Upper lobe of left lung (tissue), 6 donors: ENCODE measurements at regions not wholly inside any gene's neighbourhood (a gene's known extent, or its start where the extent isn't known, plus 50 kb on each side); places are given as distances from the start of the nearest gene placed in this dataset.

Experiments used
- ATAC-seq, 2 donors: fragments of 200-7000 bp; cut with Tn5 transposase; one replicate each; pipeline ENCODE4 v1.9.1; 2022; ENCODE audit warnings: mild to moderate bottlenecking in 2 of 2, moderate library complexity in 2 of 2; ENCODE audit not compliant: low FRiP score in 2 of 2
- DNase-seq, 2 donors: peaks; one replicate each; pipeline ENCODE4 v3.0.0-alpha.2; 2019 to 2020
- H3K27ac ChIP-seq, 4 donors: fragments of 200-600 bp; sonication (generic); one replicate each; pipeline ENCODE4 v1.5.1; 2016 to 2019
- H3K27me3 ChIP-seq, 4 donors: fragments of 200-600 bp; sonication (generic); one replicate each; pipeline ENCODE4 v1.5.1; 2017 to 2019
- H3K36me3 ChIP-seq, 4 donors: fragments of 200-600 bp; sonication (generic); one replicate each; pipeline ENCODE4 v1.5.1; 2016 to 2019
- H3K4me1 ChIP-seq, 4 donors: fragments of 200-600 bp; sonication (generic); one replicate each; pipeline ENCODE4 v1.5.1; 2018 to 2019
- H3K4me3 ChIP-seq, 4 donors: fragments of 200-600 bp; sonication (generic); one replicate each; pipeline ENCODE4 v1.5.1; 2017 to 2019; ENCODE audit warnings: mild to moderate bottlenecking in 2 of 4, moderate library complexity in 1 of 4
- H3K9me3 ChIP-seq, 4 donors: fragments of 200-600 bp; sonication (generic); one replicate each; pipeline ENCODE4 v1.5.1; 2018 to 2019
- EP300 ChIP-seq, 4 donors: sonication (generic); formaldehyde crosslinking; IDR thresholded peaks; one replicate each; pipeline ENCODE4 v1.5.1; 2017; ENCODE audit warnings: antibody characterized with exemption in 4 of 4, control low read depth in 2 of 4
- POLR2A ChIP-seq, 4 donors: fragments of 450-650 bp; IDR thresholded peaks; one replicate each; pipeline ENCODE4 v1.5.1; 2016 to 2017; ENCODE audit warnings: antibody characterized with exemption in 4 of 4, mild to moderate bottlenecking in 2 of 4
- POLR2AphosphoS5 ChIP-seq, 2 donors: sonication (generic); formaldehyde crosslinking; IDR thresholded peaks; one replicate each; pipeline ENCODE4 v1.5.1; 2017; ENCODE audit warnings: antibody characterized with exemption in 2 of 2
- WGBS, 2 donors: methylation state at CpG; one replicate each; pipeline ENCODE4 v1.1.5; 2017 to 2018; 5-methylcytosine and 5-hydroxymethylcytosine counted together
- TF ChIP-seq, protein P1 (sequence below), 6 experiments: fragments of 450-650 bp in 4 of 6; fragments of 200-600 bp in 2 of 6; sonication (generic) in 2 of 6; IDR thresholded peaks; one replicate each; pipeline ENCODE4 v1.5.1; 2016 to 2019; ENCODE audit warnings: antibody characterized with exemption in 6 of 6
- donor health status: DM: no; HTN: no; CAD: no; lungs with moderate emphysema.
- donor health status: DM: no; HTN: yes; CAD: no; lungs with severe emphysema.

- no peak overlapping the region for H3K27ac ChIP-seq
- H3K9me3 ChIP-seq, result peaks cover 0 to 3% (median 0%) of the 10 kb centered on the region in 4 donors
- no peaks in the 10 kb centered on the region for H3K27me3 ChIP-seq
- H3K4me1 ChIP-seq, result no peaks in the 10 kb centered on the region
- H3K4me3 ChIP-seq, result no peak overlapping the region
- H3K36me3 ChIP-seq, result no peaks in the 10 kb centered on the region
- DNase-seq (no peak), ATAC-seq (no peak)
- TF ChIP-seq, protein P1, sequence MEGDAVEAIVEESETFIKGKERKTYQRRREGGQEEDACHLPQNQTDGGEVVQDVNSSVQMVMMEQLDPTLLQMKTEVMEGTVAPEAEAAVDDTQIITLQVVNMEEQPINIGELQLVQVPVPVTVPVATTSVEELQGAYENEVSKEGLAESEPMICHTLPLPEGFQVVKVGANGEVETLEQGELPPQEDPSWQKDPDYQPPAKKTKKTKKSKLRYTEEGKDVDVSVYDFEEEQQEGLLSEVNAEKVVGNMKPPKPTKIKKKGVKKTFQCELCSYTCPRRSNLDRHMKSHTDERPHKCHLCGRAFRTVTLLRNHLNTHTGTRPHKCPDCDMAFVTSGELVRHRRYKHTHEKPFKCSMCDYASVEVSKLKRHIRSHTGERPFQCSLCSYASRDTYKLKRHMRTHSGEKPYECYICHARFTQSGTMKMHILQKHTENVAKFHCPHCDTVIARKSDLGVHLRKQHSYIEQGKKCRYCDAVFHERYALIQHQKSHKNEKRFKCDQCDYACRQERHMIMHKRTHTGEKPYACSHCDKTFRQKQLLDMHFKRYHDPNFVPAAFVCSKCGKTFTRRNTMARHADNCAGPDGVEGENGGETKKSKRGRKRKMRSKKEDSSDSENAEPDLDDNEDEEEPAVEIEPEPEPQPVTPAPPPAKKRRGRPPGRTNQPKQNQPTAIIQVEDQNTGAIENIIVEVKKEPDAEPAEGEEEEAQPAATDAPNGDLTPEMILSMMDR (IDR thresholded peaks at IDR 0.05), result no peak
- TF ChIP-seq POLR2A (IDR thresholded peaks at IDR 0.05) (no peak), EP300 (IDR thresholded peaks at IDR 0.05) (no peak), POLR2AphosphoS5 (IDR thresholded peaks at IDR 0.05) (no peak)
- 74 to 77% methylated on average over 3 of the region's 3 CpGs for WGBS, 2 donors
Measured at GRCh38 chr6:103874575-103874974, 985.1 kb downstream of the HACE1 start.

- no peaks in the 10 kb centered on the region for H3K27me3 ChIP-seq
- ATAC-seq (no peak), DNase-seq (no peak)
- H3K4me1 ChIP-seq, result no peaks in the 10 kb centered on the region
- TF ChIP-seq POLR2A (IDR thresholded peaks at IDR 0.05) (no peak), POLR2AphosphoS5 (IDR thresholded peaks at IDR 0.05) (no peak), EP300 (IDR thresholded peaks at IDR 0.05) (no peak)
- TF ChIP-seq, protein P1 (IDR thresholded peaks at IDR 0.05), result no peak
- H3K4me3 ChIP-seq, result no peak overlapping the region
- H3K27ac ChIP-seq, result no peak overlapping the region
- no peaks in the 10 kb centered on the region for H3K9me3 ChIP-seq
- no peaks in the 10 kb centered on the region for H3K36me3 ChIP-seq
Measured at GRCh38 chr6:103872678-103873077, 987.0 kb downstream of the HACE1 start.

DNA sequence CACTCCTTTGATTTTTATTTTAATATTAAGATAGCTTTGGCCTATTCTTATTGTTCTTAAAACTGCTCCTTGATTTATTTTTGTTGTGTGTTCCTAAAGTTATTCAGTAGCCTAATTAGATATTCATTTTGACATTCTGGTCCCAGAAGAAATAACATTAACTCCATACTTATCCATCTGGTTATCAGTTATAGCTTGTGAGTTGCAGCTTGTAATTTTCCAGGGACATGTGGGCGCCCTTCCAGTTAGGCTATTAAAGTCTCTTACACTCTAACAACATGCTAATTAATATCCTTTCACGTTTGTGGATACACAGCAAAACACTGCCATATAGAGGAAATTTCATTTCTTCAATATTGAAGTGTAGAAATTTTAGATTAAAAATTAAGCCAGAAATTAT lies 987.5 kb downstream of the HACE1 start:
- WGBS, 2 donors, result 54 to 60% methylated on average over 2 of the region's 2 CpGs
- TF ChIP-seq EP300 (IDR thresholded peaks at IDR 0.05) (no peak), POLR2AphosphoS5 (IDR thresholded peaks at IDR 0.05) (no peak), POLR2A (IDR thresholded peaks at IDR 0.05) (no peak)
- TF ChIP-seq, protein P1 (IDR thresholded peaks at IDR 0.05), result no peak
- H3K4me3 ChIP-seq, result no peak overlapping the region
- no peaks in the 10 kb centered on the region for H3K4me1 ChIP-seq
- ATAC-seq (no peak), DNase-seq (no peak)
- H3K27me3 ChIP-seq, result no peaks in the 10 kb centered on the region
- no peaks in the 10 kb centered on the region for H3K9me3 ChIP-seq
- no peaks in the 10 kb centered on the region for H3K36me3 ChIP-seq
- H3K27ac ChIP-seq, result no peak overlapping the region

DNA sequence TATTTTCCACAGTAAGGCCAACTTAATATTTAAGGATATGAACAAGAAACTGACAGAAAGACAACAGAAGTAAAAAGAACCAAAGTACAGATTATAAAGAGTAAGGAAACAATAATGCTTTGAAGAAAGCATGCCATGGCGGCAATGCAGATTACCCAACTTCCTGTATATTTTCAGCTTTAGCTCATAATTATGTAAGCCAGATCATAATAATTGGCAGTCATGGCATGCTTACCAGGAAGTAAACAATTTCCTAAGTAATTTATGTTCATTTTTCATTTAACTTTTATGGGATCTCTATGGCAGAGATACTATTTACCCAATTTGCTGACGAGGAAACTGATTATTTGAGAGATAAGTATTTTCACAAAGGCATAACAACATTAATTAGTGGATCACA lies 988.7 kb downstream of the HACE1 start:
- TF ChIP-seq, protein P1 (IDR thresholded peaks at IDR 0.05), result no peak
- TF ChIP-seq EP300 (IDR thresholded peaks at IDR 0.05) (no peak), POLR2AphosphoS5 (IDR thresholded peaks at IDR 0.05) (no peak), POLR2A (IDR thresholded peaks at IDR 0.05) (no peak)
- Histone ChIP-seq H3K4me3 (no peak overlapping the region), H3K27me3 (no peaks in the 10 kb centered on the region), H3K4me1 (no peaks in the 10 kb centered on the region), H3K27ac (no peak overlapping the region), H3K9me3 (no peaks in the 10 kb centered on the region), H3K36me3 (no peaks in the 10 kb centered on the region)
- WGBS, 2 donors, result 51 to 62% methylated on average over 2 of the region's 2 CpGs
- no peak for DNase-seq
- no peak for ATAC-seq

DNA sequence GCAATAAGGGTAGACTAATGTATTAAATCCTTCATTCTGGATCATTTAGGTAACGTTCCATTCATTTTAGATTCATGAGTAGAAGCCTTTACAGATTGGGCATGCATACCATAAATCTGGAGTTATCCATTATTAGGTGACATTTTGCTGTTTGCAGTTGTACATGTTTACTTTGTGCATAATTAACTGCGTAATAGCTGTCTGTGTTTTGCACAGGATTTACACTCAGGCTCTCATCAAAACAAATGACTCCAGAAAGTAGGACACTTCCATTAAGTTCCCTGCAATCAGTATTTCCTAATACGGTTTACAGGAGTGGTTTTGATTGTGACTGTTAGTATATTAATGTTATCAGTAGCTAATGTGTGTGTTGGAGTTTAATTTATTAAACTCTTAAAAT lies 997.4 kb downstream of the HACE1 start:
- no peak overlapping the region for H3K27ac ChIP-seq
- no peaks in the 10 kb centered on the region for H3K27me3 ChIP-seq
- no peaks in the 10 kb centered on the region for H3K4me1 ChIP-seq
- TF ChIP-seq POLR2AphosphoS5 (IDR thresholded peaks at IDR 0.05) (no peak), POLR2A (IDR thresholded peaks at IDR 0.05) (no peak), EP300 (IDR thresholded peaks at IDR 0.05) (no peak)
- TF ChIP-seq, protein P1 (IDR thresholded peaks at IDR 0.05), result no peak
- no peak overlapping the region for H3K4me3 ChIP-seq
- ATAC-seq (no peak), DNase-seq (no peak)
- no peaks in the 10 kb centered on the region for H3K9me3 ChIP-seq
- WGBS, 2 donors, result 48 to 52% methylated on average over 3 of the region's 3 CpGs
- no peaks in the 10 kb centered on the region for H3K36me3 ChIP-seq
